Sigmoid colon (tissue), 4 donors: ENCODE measurements at regions not wholly inside any gene's neighbourhood (a gene's known extent, or its start where the extent isn't known, plus 50 kb on each side); places are given as distances from the start of the nearest gene placed in this dataset.

Experiments used
- CTCF ChIP-seq, 4 experiments: fragments of 450-650 bp in 3 of 4; fragments of 200-600 bp in 1 of 4; IDR thresholded peaks; one replicate each; pipeline ENCODE4 v1.5.1; 2016 to 2019; ENCODE audit warnings: antibody characterized with exemption in 4 of 4, mild to moderate bottlenecking in 3 of 4, moderate library complexity in 2 of 4
- EP300 ChIP-seq, 4 donors: sonication (generic); formaldehyde crosslinking; IDR thresholded peaks; one replicate each; pipeline ENCODE4 v1.6.1; 2017; ENCODE audit warnings: antibody characterized with exemption in 4 of 4
- POLR2A ChIP-seq, 2 donors: fragments of 450-650 bp; IDR thresholded peaks; one replicate each; pipeline ENCODE4 v1.6.1; 2016; ENCODE audit warnings: antibody characterized with exemption in 2 of 2, mild to moderate bottlenecking in 2 of 2, moderate library complexity in 2 of 2
- POLR2AphosphoS5 ChIP-seq, 4 donors: sonication (generic); formaldehyde crosslinking; IDR thresholded peaks; one replicate each; pipeline ENCODE4 v1.6.1; 2017; ENCODE audit warnings: antibody characterized with exemption in 4 of 4

- TF ChIP-seq POLR2A (IDR thresholded peaks at IDR 0.05) (no peak), POLR2AphosphoS5 (IDR thresholded peaks at IDR 0.05) (no peak), CTCF (IDR thresholded peaks at IDR 0.05) (no peak), EP300 (IDR thresholded peaks at IDR 0.05) (no peak)
Observed at GRCh38 chr1:30525631-30525970, 197.8 kb downstream of the MATN1 start.
